ENCODE measurements at regions not wholly inside any gene's neighbourhood (a gene's known extent, or its start where the extent isn't known, plus 50 kb on each side); places are given as distances from the start of the nearest gene placed in this dataset.

DNA sequence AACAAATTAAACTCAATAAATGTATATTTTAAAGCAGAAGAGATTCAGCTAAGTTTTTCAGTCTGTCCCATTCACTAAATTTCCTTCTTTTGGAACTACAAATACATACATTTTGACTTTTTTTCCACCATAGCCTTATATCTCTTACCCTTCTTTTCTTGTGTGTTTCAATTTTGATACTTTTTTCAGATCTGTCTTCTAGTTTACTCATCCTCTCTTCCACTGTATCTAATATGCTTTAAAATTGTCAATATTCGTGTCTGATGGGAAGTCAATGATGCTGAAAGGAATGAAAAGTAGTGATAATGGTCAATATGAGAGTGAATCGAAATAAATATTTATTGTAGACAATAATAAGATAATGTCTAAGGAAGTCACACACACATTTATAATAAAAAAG, 332.3 kb upstream of the KIRREL3 start:
- Histone ChIP-seq H2AFZ (no peak overlapping the region), H3K4me2 (no peak overlapping the region), H3F3A (replicated peaks; ENCODE audit: low read depth) (no peaks in the 10 kb centered on the region), H3K36me3 (ENCODE audit: insufficient read depth) (no peaks in the 10 kb centered on the region), H3K27me3 (ENCODE audit: insufficient read depth) (no peaks in the 10 kb centered on the region), H3K9me2 (ENCODE audit: insufficient read depth) (peaks cover 3% of the 10 kb centered on the region; the same call in 1 of the 2 replicates), H3K27ac (ENCODE audit: low read depth) (no peak overlapping the region), H3K4me1 (ENCODE audit: insufficient read depth) (peaks cover 6% of the 10 kb centered on the region), H4K20me1 (replicated peaks; ENCODE audit: insufficient read depth) (no peaks in the 10 kb centered on the region), H3K79me2 (replicated peaks; ENCODE audit: insufficient read depth) (no peaks in the 10 kb centered on the region), H3K4me3 (no peak overlapping the region)
- Mint-ChIP-seq H3K36me3 (ENCODE audit: low read depth) (peaks cover 8% of the 10 kb centered on the region; the same call in 1 of the 3 replicates), H3K27ac (no peak overlapping the region), H3K4me3 (no peak overlapping the region), H3K9me3 (peaks cover 4% of the 10 kb centered on the region), H3K27me3 (ENCODE audit: insufficient read depth, low read depth, poor library complexity) (no peaks in the 10 kb centered on the region), H3K4me1 (0 out of 3 replicates have a peak, but pooled peaks cover 2% of the 10 kb centered on the region)
- DNase-seq (ENCODE audit: low spot score) (no peak), ATAC-seq (no peak)
- TF ChIP-seq EZH2 (IDR thresholded peaks at IDR 0.05; ENCODE audit: low read depth, unreplicated experiment), result no peak
- TF ChIP-seq, protein P1, sequence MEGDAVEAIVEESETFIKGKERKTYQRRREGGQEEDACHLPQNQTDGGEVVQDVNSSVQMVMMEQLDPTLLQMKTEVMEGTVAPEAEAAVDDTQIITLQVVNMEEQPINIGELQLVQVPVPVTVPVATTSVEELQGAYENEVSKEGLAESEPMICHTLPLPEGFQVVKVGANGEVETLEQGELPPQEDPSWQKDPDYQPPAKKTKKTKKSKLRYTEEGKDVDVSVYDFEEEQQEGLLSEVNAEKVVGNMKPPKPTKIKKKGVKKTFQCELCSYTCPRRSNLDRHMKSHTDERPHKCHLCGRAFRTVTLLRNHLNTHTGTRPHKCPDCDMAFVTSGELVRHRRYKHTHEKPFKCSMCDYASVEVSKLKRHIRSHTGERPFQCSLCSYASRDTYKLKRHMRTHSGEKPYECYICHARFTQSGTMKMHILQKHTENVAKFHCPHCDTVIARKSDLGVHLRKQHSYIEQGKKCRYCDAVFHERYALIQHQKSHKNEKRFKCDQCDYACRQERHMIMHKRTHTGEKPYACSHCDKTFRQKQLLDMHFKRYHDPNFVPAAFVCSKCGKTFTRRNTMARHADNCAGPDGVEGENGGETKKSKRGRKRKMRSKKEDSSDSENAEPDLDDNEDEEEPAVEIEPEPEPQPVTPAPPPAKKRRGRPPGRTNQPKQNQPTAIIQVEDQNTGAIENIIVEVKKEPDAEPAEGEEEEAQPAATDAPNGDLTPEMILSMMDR (conservative IDR thresholded peaks at IDR 0.05; ENCODE audit: low read depth in 2 of 2), result no peak
- TF ChIP-seq CREB1 (CRISPR knock-in tag; IDR thresholded peaks at IDR 0.05; ENCODE audit: low read depth), result no peak
- TF ChIP-seq POLR2AphosphoS5 (IDR thresholded peaks at IDR 0.05; ENCODE audit: low read depth), result no peak
- TF ChIP-seq ZNF331 (CRISPR knock-in tag; IDR thresholded peaks at IDR 0.05; ENCODE audit: low read depth), result no peak
- no peak for TF ChIP-seq JUNB (IDR thresholded peaks at IDR 0.05; ENCODE audit: unreplicated experiment)
- TF ChIP-seq, protein P2, sequence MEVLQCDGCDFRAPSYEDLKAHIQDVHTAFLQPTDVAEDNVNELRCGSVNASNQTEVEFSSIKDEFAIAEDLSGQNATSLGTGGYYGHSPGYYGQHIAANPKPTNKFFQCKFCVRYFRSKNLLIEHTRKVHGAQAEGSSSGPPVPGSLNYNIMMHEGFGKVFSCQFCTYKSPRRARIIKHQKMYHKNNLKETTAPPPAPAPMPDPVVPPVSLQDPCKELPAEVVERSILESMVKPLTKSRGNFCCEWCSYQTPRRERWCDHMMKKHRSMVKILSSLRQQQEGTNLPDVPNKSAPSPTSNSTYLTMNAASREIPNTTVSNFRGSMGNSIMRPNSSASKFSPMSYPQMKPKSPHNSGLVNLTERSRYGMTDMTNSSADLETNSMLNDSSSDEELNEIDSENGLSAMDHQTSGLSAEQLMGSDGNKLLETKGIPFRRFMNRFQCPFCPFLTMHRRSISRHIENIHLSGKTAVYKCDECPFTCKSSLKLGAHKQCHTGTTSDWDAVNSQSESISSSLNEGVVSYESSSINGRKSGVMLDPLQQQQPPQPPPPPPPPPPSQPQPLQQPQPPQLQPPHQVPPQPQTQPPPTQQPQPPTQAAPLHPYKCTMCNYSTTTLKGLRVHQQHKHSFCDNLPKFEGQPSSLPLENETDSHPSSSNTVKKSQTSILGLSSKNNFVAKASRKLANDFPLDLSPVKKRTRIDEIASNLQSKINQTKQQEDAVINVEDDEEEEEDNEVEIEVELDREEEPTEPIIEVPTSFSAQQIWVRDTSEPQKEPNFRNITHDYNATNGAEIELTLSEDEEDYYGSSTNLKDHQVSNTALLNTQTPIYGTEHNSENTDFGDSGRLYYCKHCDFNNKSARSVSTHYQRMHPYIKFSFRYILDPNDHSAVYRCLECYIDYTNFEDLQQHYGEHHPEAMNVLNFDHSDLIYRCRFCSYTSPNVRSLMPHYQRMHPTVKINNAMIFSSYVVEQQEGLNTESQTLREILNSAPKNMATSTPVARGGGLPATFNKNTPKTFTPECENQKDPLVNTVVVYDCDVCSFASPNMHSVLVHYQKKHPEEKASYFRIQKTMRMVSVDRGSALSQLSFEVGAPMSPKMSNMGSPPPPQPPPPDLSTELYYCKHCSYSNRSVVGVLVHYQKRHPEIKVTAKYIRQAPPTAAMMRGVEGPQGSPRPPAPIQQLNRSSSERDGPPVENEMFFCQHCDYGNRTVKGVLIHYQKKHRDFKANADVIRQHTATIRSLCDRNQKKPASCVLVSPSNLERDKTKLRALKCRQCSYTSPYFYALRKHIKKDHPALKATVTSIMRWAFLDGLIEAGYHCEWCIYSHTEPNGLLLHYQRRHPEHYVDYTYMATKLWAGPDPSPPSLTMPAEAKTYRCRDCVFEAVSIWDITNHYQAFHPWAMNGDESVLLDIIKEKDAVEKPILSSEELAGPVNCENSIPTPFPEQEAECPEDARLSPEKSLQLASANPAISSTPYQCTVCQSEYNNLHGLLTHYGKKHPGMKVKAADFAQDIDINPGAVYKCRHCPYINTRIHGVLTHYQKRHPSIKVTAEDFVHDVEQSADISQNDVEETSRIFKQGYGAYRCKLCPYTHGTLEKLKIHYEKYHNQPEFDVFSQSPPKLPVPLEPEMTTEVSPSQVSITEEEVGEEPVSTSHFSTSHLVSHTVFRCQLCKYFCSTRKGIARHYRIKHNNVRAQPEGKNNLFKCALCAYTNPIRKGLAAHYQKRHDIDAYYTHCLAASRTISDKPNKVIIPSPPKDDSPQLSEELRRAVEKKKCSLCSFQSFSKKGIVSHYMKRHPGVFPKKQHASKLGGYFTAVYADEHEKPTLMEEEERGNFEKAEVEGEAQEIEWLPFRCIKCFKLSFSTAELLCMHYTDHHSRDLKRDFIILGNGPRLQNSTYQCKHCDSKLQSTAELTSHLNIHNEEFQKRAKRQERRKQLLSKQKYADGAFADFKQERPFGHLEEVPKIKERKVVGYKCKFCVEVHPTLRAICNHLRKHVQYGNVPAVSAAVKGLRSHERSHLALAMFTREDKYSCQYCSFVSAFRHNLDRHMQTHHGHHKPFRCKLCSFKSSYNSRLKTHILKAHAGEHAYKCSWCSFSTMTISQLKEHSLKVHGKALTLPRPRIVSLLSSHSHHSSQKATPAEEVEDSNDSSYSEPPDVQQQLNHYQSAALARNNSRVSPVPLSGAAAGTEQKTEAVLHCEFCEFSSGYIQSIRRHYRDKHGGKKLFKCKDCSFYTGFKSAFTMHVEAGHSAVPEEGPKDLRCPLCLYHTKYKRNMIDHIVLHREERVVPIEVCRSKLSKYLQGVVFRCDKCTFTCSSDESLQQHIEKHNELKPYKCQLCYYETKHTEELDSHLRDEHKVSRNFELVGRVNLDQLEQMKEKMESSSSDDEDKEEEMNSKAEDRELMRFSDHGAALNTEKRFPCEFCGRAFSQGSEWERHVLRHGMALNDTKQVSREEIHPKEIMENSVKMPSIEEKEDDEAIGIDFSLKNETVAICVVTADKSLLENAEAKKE (CRISPR knock-in tag; IDR thresholded peaks at IDR 0.05), result no peak
- TF ChIP-seq, protein P3, sequence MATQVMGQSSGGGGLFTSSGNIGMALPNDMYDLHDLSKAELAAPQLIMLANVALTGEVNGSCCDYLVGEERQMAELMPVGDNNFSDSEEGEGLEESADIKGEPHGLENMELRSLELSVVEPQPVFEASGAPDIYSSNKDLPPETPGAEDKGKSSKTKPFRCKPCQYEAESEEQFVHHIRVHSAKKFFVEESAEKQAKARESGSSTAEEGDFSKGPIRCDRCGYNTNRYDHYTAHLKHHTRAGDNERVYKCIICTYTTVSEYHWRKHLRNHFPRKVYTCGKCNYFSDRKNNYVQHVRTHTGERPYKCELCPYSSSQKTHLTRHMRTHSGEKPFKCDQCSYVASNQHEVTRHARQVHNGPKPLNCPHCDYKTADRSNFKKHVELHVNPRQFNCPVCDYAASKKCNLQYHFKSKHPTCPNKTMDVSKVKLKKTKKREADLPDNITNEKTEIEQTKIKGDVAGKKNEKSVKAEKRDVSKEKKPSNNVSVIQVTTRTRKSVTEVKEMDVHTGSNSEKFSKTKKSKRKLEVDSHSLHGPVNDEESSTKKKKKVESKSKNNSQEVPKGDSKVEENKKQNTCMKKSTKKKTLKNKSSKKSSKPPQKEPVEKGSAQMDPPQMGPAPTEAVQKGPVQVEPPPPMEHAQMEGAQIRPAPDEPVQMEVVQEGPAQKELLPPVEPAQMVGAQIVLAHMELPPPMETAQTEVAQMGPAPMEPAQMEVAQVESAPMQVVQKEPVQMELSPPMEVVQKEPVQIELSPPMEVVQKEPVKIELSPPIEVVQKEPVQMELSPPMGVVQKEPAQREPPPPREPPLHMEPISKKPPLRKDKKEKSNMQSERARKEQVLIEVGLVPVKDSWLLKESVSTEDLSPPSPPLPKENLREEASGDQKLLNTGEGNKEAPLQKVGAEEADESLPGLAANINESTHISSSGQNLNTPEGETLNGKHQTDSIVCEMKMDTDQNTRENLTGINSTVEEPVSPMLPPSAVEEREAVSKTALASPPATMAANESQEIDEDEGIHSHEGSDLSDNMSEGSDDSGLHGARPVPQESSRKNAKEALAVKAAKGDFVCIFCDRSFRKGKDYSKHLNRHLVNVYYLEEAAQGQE (IDR thresholded peaks at IDR 0.05; ENCODE audit: unreplicated experiment), result no peak
- TF ChIP-seq STAT1 (IDR thresholded peaks at IDR 0.05; ENCODE audit: unreplicated experiment), result no peak
- TF ChIP-seq, protein P4, sequence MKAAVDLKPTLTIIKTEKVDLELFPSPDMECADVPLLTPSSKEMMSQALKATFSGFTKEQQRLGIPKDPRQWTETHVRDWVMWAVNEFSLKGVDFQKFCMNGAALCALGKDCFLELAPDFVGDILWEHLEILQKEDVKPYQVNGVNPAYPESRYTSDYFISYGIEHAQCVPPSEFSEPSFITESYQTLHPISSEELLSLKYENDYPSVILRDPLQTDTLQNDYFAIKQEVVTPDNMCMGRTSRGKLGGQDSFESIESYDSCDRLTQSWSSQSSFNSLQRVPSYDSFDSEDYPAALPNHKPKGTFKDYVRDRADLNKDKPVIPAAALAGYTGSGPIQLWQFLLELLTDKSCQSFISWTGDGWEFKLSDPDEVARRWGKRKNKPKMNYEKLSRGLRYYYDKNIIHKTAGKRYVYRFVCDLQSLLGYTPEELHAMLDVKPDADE (IDR thresholded peaks at IDR 0.05), result no peak
- TF ChIP-seq NANOG (IDR thresholded peaks at IDR 0.05; ENCODE audit: borderline replicate concordance), result no peak
- TF ChIP-seq ZNF114 (CRISPR knock-in tag; IDR thresholded peaks at IDR 0.05), result no peak
- no peak for TF ChIP-seq EZH2phosphoT487 (IDR thresholded peaks at IDR 0.05; ENCODE audit: unreplicated experiment)

Data from GM23338 (cell line).